AG04449 (cell line): ENCODE measurements at regions not wholly inside any gene's neighbourhood (a gene's known extent, or its start where the extent isn't known, plus 50 kb on each side); places are given as distances from the start of the nearest gene placed in this dataset.

Experiments
- CTCF ChIA-PET: fragments of 350-600 bp; formaldehyde crosslinking; extraction: SDS; loops from one replicate; lab custom pipeline; 2021; ENCODE audit warnings: antibody characterized with exemption; lab: Yijun Ruan, JAX
- POLR2A ChIA-PET: fragments of 400-600, 350-600 bp; formaldehyde crosslinking; extraction: SDS; loops from one replicate; lab custom pipeline; 2020; ENCODE audit warnings: antibody characterized with exemption, inconsistent platforms; lab: Yijun Ruan, JAX
- DNase-seq: peaks from one replicate; pipeline ENCODE4 v3.0.0-alpha.2; 2010; ENCODE audit warnings: low read depth, low spot score
- H3K4me3 ChIP-seq: 2 replicates; pipeline ENCODE4 v1.5.1; 2011; ENCODE audit warnings: low read depth, mild to moderate bottlenecking, control low read depth, low read length
- TF ChIP-seq, protein P1 (sequence below): IDR thresholded peaks from one replicate; pipeline ENCODE4 v1.5.1; 2011; ENCODE audit warnings: mild to moderate bottlenecking, moderate library complexity, low read length, control low read depth, inconsistent platforms; ENCODE audit not compliant: insufficient read depth; ENCODE audit errors: missing control alignments

DNA sequence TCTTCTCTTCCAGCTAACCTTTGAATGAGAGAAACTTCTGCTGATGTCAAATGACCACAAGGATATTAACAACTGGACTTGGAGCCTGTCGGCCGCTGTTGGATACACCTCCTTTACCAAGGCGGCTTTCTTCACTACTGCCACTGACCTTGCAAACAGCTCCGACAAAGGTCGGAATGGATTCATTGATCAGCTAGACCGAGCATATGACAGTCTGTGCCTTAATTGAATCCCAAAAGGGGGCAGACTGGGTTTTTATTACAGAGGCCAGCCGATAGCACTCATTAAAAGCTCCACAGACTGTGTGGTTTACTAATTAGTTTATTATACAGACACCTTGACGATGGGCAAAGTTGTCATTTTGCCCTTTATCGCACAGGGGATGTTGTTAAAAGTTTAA, 394.5 kb downstream of the RERGL start:
- POLR2A ChIA-PET = no interaction called here
- DNase-seq = no peak
- TF ChIP-seq, protein P1, sequence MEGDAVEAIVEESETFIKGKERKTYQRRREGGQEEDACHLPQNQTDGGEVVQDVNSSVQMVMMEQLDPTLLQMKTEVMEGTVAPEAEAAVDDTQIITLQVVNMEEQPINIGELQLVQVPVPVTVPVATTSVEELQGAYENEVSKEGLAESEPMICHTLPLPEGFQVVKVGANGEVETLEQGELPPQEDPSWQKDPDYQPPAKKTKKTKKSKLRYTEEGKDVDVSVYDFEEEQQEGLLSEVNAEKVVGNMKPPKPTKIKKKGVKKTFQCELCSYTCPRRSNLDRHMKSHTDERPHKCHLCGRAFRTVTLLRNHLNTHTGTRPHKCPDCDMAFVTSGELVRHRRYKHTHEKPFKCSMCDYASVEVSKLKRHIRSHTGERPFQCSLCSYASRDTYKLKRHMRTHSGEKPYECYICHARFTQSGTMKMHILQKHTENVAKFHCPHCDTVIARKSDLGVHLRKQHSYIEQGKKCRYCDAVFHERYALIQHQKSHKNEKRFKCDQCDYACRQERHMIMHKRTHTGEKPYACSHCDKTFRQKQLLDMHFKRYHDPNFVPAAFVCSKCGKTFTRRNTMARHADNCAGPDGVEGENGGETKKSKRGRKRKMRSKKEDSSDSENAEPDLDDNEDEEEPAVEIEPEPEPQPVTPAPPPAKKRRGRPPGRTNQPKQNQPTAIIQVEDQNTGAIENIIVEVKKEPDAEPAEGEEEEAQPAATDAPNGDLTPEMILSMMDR = no peak
- no peak overlapping the region for H3K4me3 ChIP-seq
- CTCF ChIA-PET = no interaction called here

DNA sequence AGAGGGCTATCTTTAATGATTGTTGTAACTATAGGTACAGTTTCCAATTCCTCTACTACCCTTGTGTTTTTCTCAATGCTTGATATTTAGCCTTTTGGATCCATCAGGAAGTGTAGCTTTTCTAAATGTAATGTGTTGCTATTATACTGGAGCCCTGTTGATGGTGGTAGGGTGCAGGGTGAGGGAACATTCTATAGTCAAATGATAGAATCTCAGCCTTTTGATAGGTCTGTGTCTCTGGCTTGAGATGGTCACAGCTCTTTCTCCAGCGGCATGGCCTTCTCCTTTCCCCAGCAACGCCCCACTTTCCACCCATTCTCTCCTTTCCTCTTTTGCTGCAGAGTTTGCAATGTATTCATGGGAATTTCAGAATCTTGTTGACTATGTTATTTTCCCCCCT, 398.6 kb downstream of the RERGL start:
- H3K4me3 ChIP-seq = no peak overlapping the region
- POLR2A ChIA-PET = no interaction called here
- no peak for DNase-seq
- CTCF ChIA-PET = no interaction called here
- TF ChIP-seq, protein P1 = no peak

DNA sequence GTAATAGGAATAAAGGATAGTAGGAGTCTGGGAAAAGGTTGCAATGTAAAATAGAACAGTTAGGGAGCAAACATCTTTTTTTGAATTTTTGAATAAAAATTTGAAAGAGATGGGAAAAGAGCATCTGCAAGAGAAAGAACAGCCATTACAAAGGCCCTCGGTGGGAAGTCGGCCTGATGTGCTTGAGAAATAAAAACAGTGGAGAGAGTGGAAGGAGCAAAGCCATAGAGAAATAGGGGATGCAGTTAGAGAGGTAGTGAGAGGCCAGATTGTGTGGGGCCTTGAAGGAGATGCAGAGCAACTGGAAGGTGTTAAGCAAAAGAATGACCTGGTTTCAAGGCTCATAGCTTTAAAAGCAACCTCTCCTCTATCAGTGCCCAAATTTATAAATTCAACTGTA, 409.8 kb downstream of the RERGL start:
- CTCF ChIA-PET = no interaction called here
- H3K4me3 ChIP-seq = no peak overlapping the region
- TF ChIP-seq, protein P1 = no peak
- DNase-seq = no peak
- POLR2A ChIA-PET = no interaction called here

DNA sequence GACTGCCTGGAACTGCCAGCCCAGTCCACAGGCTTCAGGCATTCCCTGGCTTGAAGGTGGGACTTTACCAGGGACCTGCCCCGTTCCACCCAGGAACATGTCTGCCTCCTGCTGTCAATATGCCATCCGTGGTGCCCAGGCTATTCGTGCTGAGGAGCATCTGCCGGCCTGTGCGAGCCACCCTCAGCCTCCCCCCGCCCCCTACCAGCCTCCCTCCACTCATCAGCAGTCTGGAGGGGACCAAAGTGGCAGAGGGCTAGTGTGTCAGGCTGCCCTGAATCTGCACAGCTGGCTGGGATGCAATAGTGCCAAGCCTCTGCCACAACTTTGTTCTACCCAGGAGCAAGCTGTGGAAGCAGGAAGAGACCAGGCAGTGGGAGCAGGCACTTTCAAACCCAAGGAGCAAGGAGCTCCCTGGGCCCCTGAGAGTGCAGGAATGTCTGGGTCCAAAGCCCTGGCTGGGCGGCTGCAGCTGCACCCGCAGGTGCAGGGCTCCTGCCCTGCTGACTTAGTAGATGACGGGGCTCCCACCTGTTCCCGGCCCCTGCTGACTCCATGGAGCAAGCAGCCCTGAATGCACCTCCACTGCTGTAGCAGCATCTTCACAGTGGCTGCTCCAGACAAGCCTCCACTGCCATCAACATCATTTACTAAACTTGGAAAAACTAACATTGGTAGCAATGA, 423.2 kb downstream of the RERGL start:
- TF ChIP-seq, protein P1 = no peak

DNA sequence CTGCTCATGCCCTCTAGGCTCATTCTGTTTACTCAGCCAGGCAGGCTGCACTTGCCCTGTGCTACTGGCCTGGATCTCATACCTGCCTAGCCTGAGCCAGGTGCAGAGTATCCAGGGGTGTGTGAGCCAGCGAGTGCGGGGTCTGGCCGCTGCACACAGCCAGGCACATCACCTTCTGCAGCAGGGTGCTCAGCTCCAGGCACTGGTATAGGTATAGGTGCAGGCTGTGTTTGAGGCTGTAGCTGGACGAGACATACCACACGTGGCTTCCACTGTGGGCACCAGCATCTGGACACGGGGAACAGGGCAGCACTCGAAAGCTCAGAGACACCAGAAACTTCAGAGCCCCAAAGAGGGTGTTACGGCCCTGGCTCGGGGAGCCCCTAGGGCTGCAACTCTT, 424.2 kb downstream of the RERGL start:
- ChIA-PET POLR2A (no interaction called here), CTCF (no interaction called here)
- H3K4me3 ChIP-seq = no peak overlapping the region
- TF ChIP-seq, protein P1 = no peak
- no peak for DNase-seq

More for the DNA sequence above, 423.2 kb downstream of the RERGL start:
- CTCF ChIA-PET = no interaction called here
- DNase-seq = no peak
- POLR2A ChIA-PET = no interaction called here
- H3K4me3 ChIP-seq = no peak overlapping the region

DNA sequence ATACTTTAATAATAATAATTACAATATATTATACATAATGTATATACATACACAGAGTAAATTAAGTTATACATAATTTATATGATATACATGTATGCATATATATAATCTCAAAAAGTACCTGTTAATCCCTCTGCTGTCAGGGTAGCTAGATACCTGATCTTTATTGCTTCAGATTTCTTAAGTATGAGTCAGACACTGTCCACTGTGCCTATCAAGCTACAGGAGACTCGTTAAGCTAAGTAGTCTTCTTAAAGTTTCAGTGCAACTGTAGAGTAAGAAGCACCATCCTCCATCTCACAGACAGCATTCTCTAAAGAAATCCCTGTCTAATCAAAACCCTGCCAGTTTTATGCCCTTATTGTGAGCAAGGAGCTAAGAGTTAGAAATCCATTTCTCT, 428.7 kb downstream of the RERGL start:
- CTCF ChIA-PET = no interaction called here
- H3K4me3 ChIP-seq = no peak overlapping the region
- TF ChIP-seq, protein P1 = no peak
- no peak for DNase-seq
- POLR2A ChIA-PET = no interaction called here
